ENCODE measurements at regions not wholly inside any gene's neighbourhood (a gene's known extent, or its start where the extent isn't known, plus 50 kb on each side); places are given as distances from the start of the nearest gene placed in this dataset.

DNA sequence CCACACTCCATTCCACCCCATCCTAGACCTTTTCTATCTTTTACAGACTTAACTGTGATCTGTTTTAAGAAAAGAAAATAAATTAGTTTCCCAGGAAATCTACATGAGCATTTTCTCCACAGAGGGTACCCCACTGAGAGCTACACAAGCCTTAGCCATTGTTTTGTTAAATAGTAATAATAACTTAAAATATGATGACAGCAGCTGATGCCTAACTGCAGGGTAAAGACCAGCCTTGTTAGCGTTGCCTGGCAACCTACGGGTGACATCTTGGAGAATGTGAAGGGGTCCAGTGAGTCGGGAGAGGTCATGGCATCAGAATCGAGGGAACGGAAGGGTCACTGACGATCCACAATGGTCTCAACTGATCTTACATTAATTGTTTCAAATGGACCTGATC lies 233.2 kb upstream of the PBX1 start:
- TF ChIP-seq FOXM1 (IDR thresholded peaks at IDR 0.05; ENCODE audit: borderline replicate concordance): no peak
- TF ChIP-seq SP1 (IDR thresholded peaks at IDR 0.05): no peak
- TF ChIP-seq CTBP1 (IDR thresholded peaks at IDR 0.05; ENCODE audit: borderline replicate concordance): no peak
- no peak for TF ChIP-seq L3MBTL2 (conservative IDR thresholded peaks at IDR 0.05)
- no peak for TF ChIP-seq BHLHE40 (IDR thresholded peaks at IDR 0.05; ENCODE audit: borderline replicate concordance)
- TF ChIP-seq HDGF (IDR thresholded peaks at IDR 0.05; ENCODE audit: borderline replicate concordance): no peak
- TF ChIP-seq ARNT (IDR thresholded peaks at IDR 0.05): no peak
- no peak for TF ChIP-seq SUZ12 (IDR thresholded peaks at IDR 0.05)
- TF ChIP-seq FOXA1 (IDR thresholded peaks at IDR 0.05): no peak
